ENCODE measurements at regions not wholly inside any gene's neighbourhood (a gene's known extent, or its start where the extent isn't known, plus 50 kb on each side); places are given as distances from the start of the nearest gene placed in this dataset.

- no peak for DNase-seq
Observed at GRCh38 chr4:100797791-100798190, 280.0 kb upstream of the EMCN start.

DNA sequence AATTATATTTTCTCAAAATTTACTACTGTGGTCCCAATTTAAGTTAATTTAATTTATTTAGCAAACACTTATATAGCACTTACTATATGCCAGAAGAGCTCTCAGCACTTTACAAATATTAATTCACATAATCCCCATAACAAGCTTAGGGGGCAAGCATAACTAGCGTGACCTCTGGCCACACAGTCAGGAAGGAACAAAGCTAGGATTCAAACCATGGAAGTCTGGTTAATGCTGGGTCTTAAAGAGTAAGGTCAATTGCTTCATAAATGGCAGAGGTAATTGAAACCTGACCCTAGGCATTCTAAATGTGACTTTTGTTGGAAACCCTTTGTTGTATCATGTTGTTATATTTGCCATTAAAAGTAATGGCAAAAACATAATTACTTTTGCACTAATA lies 279.5 kb upstream of the EMCN start:
- no peak for DNase-seq

GRCh38 chr4:100796332-100796731 lies 278.5 kb upstream of the EMCN start:
- DNase-seq, result no peak

GRCh38 chr4:100795581-100795980 lies 277.8 kb upstream of the EMCN start:
- no peak for DNase-seq

- DNase-seq, result no peak
Observed at GRCh38 chr4:100790836-100791615, 273.2 kb upstream of the EMCN start.

- DNase-seq, result no peak
Observed at GRCh38 chr4:100789991-100790390, 272.2 kb upstream of the EMCN start.

GRCh38 chr4:100786481-100786880 lies 268.7 kb upstream of the EMCN start:
- no peak for DNase-seq

GRCh38 chr4:100782356-100782755 lies 264.5 kb upstream of the EMCN start:
- DNase-seq, result no peak

GRCh38 chr4:100781435-100781834 lies 263.6 kb upstream of the EMCN start:
- DNase-seq, result no peak

- DNase-seq, result no peak
Observed at GRCh38 chr4:100780126-100780525, 262.3 kb upstream of the EMCN start.

DNA sequence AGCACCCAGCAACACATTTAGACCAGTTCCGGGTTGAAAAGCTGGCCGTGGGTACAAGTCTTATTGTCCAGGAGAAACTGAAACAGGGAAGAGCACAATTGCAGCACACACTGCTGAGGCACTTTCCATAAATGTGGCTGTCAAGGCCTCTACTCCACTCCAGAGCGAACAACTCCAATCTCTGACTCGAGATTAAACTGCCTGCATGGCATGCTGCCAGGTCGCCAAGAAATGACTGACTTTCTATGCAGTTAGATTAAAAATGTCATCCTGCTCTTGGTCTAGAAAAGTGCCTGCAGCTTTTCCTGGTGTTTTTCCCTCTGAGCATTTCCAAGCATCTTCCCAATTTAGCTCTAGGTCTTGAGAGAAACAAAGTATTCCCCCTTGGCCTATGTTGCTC lies 260.6 kb upstream of the EMCN start:
- DNase-seq, result no peak

DNA sequence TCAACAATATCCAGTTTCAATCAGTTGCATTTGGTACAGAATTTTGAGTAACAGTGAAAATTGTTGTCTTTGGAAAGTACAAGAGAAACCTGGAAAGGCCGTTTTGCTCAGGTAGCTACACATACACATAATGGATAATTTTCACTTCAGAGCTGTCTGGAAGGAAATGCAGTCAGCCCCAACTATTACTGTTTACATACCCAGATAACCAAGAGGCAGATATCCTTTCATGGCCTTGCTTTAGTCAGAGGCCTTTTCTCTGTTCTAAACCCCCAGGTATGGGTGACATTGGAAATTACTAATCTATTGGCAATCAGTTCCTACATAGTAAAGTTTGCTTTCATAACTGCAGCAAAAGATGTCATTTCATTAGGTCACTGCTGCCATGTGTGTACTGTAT lies 244.9 kb upstream of the EMCN start:
- no peak for DNase-seq

DNA sequence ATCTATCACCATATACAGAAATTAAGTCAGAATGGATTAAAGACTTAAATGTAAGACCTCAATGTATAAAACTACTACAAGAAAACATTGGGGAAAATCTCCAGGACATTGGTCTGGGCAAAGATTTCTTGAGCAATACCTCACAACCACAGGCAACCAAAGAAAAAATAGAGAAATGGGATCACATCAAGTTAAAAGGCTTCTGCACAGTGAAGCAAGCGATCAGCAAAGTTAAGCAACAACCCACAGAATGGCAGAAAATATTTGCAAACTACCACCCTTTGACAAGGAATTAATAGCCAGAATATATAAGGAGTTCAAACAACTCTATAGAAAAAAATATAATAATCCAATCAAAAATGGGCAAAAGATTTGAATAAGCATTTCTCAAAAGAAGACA lies 236.9 kb upstream of the EMCN start:
- no peak for DNase-seq

GRCh38 chr4:100746141-100746739 lies 228.4 kb upstream of the EMCN start:
- no peak for DNase-seq

GRCh38 chr4:100742045-100742444 lies 224.2 kb upstream of the EMCN start:
- DNase-seq, result no peak

DNA sequence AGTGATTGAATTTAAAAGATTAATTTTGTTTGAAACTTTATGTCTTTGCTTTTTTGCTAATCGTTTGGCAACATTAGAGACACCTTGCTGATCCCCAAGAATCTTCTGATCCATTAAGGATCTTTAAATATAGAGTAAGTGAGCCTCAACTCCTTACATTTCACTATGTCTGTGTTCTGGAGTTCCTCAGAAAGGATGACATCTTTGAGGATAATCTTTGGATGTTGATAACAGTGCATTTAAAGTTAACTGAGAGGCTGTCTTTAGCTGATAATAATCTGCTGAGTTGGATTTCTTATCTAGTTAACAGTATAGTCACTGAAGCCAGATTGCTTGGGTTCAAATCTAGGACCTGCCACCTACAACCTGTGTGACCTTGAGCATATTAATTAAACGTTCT lies 221.6 kb upstream of the EMCN start:
- no peak for DNase-seq

DNA sequence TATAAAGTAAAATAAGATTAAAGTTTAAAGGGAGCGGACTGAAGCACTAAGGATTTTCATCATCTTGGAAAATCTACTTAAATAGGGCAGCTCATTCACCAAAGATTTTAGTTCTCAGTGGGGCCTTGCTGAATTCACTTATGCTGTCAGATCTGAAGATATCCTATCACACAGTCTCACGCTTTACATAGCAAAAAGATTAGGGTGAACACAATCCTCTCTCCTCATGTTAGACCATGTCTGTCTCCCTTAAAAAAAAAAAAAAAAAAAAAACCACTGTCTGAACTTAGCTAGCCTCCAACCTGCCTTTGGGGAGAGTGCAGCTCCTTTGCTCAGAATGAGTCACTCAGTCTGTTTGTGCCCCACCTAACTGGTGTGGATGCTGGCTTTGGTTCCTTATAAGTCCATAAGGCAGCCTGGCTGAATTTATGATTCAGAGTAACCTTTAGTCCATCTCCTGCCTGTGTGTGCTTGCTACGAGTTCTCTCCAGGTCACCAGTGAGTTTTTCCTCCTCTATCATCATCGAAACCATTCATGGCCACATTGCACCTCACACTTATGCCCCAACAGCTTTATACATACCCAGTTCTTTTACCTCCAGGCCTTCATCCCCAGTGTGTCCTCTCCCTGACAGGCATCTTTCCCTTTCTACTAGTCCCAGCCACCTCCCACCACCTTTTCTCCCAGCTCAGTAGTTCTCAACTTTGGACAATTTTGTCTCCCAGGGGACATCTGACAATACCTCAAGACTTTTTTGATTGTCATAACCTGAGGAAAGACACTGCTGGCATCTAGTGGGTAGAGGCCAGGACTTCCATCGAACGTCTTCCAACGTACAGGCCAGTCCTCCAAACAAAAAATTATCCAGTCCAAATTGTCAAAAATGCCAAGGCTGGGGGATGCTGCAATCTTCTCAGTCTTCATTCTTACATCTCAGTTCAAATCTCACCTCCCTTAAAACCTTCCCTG lies 220.7 kb upstream of the EMCN start:
- no peak for DNase-seq

DNA sequence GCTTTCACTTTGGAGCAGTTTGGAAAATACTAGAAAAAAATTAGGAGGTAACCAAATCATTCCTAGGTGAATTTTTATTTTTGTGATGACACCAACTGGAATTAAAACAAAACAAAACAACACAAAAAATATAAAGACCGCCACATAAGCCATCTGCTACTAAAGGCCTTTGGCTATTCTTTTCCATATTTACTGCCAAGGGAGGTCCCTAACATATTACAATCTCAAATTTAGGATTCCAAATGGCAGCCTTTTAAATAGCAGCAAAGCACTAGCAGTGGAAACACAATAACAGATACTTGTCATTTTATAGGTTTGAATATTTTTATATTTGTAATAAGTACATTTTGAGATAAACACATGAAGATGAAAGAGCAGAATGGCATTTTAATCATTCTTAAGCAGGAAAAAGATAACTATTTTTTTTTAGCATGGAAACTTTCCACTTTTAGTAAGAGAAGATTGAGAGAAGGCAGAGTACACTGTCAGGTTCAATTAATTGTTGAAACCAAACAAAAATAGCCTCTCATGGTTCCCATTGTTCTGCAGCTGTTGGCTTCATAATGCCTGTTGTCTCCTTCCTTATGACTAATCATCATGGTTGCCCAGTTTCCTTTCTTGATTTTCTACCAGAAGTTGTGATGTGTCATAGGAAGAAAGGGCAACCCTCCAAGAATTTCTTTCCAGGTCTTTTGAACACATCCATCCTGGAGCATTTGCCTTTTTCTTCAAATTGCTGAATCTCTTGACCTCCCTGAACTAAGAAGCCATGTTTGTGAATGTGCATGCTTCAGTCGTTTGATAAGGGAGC lies 219.0 kb upstream of the EMCN start:
- no peak for DNase-seq

- DNase-seq, result no peak
Observed at GRCh38 chr4:100728861-100729260, 211.0 kb upstream of the EMCN start.

DNA sequence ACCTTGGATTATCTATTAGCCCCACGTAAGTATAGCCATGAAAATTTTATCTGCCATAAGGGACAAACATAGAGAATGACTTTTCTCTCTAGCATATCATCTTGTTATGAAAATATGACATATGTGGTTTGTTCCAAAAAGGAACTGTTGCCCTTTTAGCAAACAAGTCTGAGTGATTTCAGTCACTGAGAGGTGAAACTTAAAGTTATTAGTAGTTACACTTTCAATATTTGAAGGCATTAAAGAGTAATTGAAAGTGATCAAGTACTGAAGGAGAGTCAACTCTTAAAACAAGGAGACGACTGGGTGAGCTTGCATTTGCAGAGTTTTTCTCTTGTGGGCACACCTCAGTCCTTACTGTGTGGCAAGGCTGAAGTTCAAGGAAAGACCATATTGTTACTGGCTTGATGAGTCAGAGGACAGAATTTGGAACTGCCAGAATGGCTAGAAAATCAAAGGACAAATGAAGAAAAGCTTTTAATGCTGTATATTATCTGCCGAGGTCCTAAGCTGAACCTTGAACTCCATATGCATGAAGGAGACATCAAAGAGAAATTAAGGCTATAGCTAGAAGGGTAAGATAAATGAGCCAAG lies 205.1 kb upstream of the EMCN start:
- DNase-seq, result no peak

DNA sequence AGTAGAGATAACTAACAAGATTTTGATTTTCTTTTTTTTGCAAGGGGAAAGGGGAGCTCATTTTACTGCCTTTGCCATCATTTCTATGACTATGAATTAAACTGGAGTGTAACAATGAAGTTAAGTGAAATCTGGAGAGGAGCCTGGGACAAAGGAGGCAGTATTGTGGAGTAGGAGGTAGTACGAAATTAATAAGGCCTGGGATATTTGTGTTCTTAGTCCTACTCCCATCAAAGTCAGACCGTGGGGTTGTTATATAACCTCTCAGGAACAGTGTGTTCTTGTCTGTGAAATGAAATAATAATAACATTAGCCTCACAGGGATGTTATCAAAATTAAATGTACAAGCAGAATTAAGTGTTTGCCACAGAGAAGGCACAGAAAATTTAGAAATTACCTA lies 204.3 kb upstream of the EMCN start:
- no peak for DNase-seq

GRCh38 chr4:100721490-100721889 lies 203.7 kb upstream of the EMCN start:
- no peak for DNase-seq
